MM.1S (cell line): ENCODE measurements at regions not wholly inside any gene's neighbourhood (a gene's known extent, or its start where the extent isn't known, plus 50 kb on each side); places are given as distances from the start of the nearest gene placed in this dataset.

Experiments
- CTCF ChIP-seq: fragments of 300-600 bp; sonication (generic); IDR thresholded peaks from 2 replicates; pipeline ENCODE4 v1.5.1; 2016; ENCODE audit warnings: antibody characterized with exemption, low read length, mixed read lengths
- EZH2 ChIP-seq: fragments of 300-600 bp; sonication (generic); optimal IDR thresholded peaks from 2 replicates; pipeline ENCODE3; 2017; ENCODE audit warnings: low read depth, mild to moderate bottlenecking, antibody characterized with exemption, low read length, mixed read lengths
- EZH2phosphoT487 ChIP-seq: fragments of 300-600 bp; sonication (generic); IDR thresholded peaks from 2 replicates; pipeline ENCODE4 v1.6.1; 2018; ENCODE audit warnings: antibody characterized with exemption, low read length

GRCh38 chr6:153984811-153985210, 54.2 kb upstream of the OPRM1 start:
- TF ChIP-seq CTCF (no peak), EZH2 (no peak), EZH2phosphoT487 (no peak)
